Prostate gland (tissue), 2 donors: ENCODE measurements at regions not wholly inside any gene's neighbourhood (a gene's known extent, or its start where the extent isn't known, plus 50 kb on each side); places are given as distances from the start of the nearest gene placed in this dataset.

Experiments used
- CTCF ChIP-seq, 4 experiments: fragments of 200-600 bp in 2 of 4; fragments of 450-650 bp in 2 of 4; sonication (generic) in 2 of 4; IDR thresholded peaks; 1 replicate in 3 of 4; 2 replicates in 1 of 4; pipeline ENCODE4 v1.5.1; 2016 to 2019; ENCODE audit warnings: antibody characterized with exemption in 4 of 4, mild to moderate bottlenecking in 2 of 4, moderate library complexity in 2 of 4
- POLR2A ChIP-seq: fragments of 450-650 bp; IDR thresholded peaks from one replicate; pipeline ENCODE4 v1.6.1; 2016; ENCODE audit warnings: antibody characterized with exemption, mild to moderate bottlenecking

- TF ChIP-seq POLR2A = no peak
- no peak for TF ChIP-seq CTCF (IDR thresholded peaks at IDR 0.05)
Measured at GRCh38 chr20:48311956-48312355, 515.8 kb downstream of the PREX1 start.
